Esophagus (tissue), 2 donors: ENCODE measurements at regions not wholly inside any gene's neighbourhood (a gene's known extent, or its start where the extent isn't known, plus 50 kb on each side); places are given as distances from the start of the nearest gene placed in this dataset.

ENCODE experiments used
- H3K27ac ChIP-seq, 2 donors: one replicate each; pipeline ENCODE4 v1.5.1; 2013; ENCODE audit warnings: low read depth in 2 of 2, mild to moderate bottlenecking in 2 of 2, inconsistent platforms in 1 of 2, low read length in 1 of 2, moderate library complexity in 1 of 2
- H3K27me3 ChIP-seq, 2 donors: one replicate each; pipeline ENCODE4 v1.6.1; 2013; ENCODE audit warnings: low read length in 2 of 2, control low read depth in 1 of 2, mild to moderate bottlenecking in 1 of 2; ENCODE audit not compliant: insufficient read depth in 2 of 2, control insufficient read depth in 1 of 2
- H3K36me3 ChIP-seq, 2 donors: one replicate each; pipeline ENCODE4 v1.6.1; 2013; ENCODE audit warnings: low read length in 1 of 2; ENCODE audit not compliant: control insufficient read depth in 2 of 2, insufficient read depth in 2 of 2
- H3K4me1 ChIP-seq, 2 donors: one replicate each; pipeline ENCODE4 v1.6.1; 2013; ENCODE audit warnings: low read length in 1 of 2; ENCODE audit not compliant: control insufficient read depth in 2 of 2, insufficient read depth in 2 of 2
- H3K4me3 ChIP-seq, 2 donors: one replicate each; pipeline ENCODE4 v1.5.1; 2013; ENCODE audit warnings: low read length in 2 of 2, mild to moderate bottlenecking in 2 of 2, low read depth in 1 of 2, moderate library complexity in 1 of 2
- H3K9me3 ChIP-seq, 2 donors: one replicate each; pipeline ENCODE4 v1.6.1; 2013; ENCODE audit warnings: mild to moderate bottlenecking in 2 of 2, low read depth in 1 of 2, low read length in 1 of 2, moderate library complexity in 1 of 2; ENCODE audit not compliant: control insufficient read depth in 2 of 2, insufficient read depth in 1 of 2
- whole genome bisulfite sequencing, 2 donors: extraction: QIAGEN DNeasy Blood & Tissue Kit; methylation state at CpG; one replicate each; pipeline ENCODE4 v1.1.7; 2013; 5-methylcytosine and 5-hydroxymethylcytosine counted together
- donor health status: healthy with polysubstance abuse.
- donor health status: Bipolar disorder and iron deficiency.

- H3K9me3 ChIP-seq = no peaks in the 10 kb centered on the region
- H3K36me3 ChIP-seq = no peaks in the 10 kb centered on the region
- H3K27me3 ChIP-seq = no peaks in the 10 kb centered on the region
- WGBS, 2 donors = 58 to 71% methylated on average over 3 of the region's 3 CpGs
- H3K4me1 ChIP-seq = no peaks in the 10 kb centered on the region
- no peak overlapping the region for H3K27ac ChIP-seq
- H3K4me3 ChIP-seq = no peak overlapping the region
Observed at GRCh38 chr2:41724465-41724864, 323.4 kb upstream of the PKDCC start.

DNA sequence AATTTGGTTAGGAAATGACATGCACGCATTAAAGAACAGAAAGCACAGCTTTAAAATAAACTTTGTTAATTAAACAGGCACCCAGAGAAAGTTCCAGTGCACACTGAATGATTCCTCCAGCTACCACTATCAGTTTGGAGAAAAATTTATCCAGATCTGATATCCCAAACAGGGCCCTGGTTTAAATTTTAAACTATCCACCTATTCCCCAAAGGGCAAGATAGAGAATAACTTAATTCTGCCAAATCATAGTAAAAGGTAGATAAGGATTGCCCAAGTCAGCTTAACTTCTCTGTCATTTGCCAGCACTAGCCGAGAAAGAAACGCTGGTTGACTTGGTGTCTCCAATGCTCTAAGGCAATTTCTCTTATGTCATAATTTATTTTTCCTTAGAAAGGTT lies 321.9 kb upstream of the PKDCC start:
- Histone ChIP-seq H3K4me3 (no peak overlapping the region), H3K4me1 (no peaks in the 10 kb centered on the region), H3K36me3 (no peaks in the 10 kb centered on the region), H3K27ac (no peak overlapping the region), H3K27me3 (no peaks in the 10 kb centered on the region), H3K9me3 (no peaks in the 10 kb centered on the region)
- 80 to 95% methylated on average over 3 of the region's 3 CpGs for WGBS, 2 donors

DNA sequence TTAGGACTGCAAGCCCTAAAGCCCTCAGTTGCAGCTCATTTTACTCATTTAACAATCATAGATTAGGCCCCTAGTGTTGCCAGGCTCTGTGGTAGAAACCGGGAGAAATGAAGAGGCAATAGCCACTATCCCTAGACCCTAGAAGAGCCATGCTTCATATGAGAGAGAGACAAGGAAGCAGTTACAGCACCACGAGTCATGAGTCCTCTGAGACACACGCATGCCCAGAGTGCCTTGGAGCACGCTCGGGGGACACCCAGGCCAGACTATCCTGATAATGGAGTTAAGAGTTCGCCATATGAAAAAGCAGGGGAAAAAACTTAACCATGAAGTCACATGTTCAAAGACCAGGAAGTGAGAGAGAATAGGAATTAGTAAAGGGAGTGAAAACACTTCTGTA lies 321.5 kb upstream of the PKDCC start:
- no peak overlapping the region for H3K4me3 ChIP-seq
- H3K9me3 ChIP-seq = no peaks in the 10 kb centered on the region
- no peak overlapping the region for H3K27ac ChIP-seq
- H3K4me1 ChIP-seq = no peaks in the 10 kb centered on the region
- 88 to 90% methylated on average over 6 of the region's 6 CpGs for WGBS, 2 donors
- H3K36me3 ChIP-seq = no peaks in the 10 kb centered on the region
- no peaks in the 10 kb centered on the region for H3K27me3 ChIP-seq

- Histone ChIP-seq H3K27me3 (no peaks in the 10 kb centered on the region), H3K4me1 (no peaks in the 10 kb centered on the region), H3K27ac (no peak overlapping the region), H3K36me3 (no peaks in the 10 kb centered on the region), H3K9me3 (no peaks in the 10 kb centered on the region), H3K4me3 (no peak overlapping the region)
- 88 to 91% methylated on average over 2 of the region's 2 CpGs for WGBS, 2 donors
Observed at GRCh38 chr2:41727152-41727551, 320.7 kb upstream of the PKDCC start.

- Histone ChIP-seq H3K4me3 (no peak overlapping the region), H3K9me3 (no peaks in the 10 kb centered on the region), H3K27ac (no peak overlapping the region), H3K4me1 (no peaks in the 10 kb centered on the region), H3K27me3 (no peaks in the 10 kb centered on the region), H3K36me3 (no peaks in the 10 kb centered on the region)
- WGBS, 2 donors = 27 to 98% methylated on average over 1 of the region's 1 CpG
Observed at GRCh38 chr2:41727711-41728110, 320.1 kb upstream of the PKDCC start.

- no peaks in the 10 kb centered on the region for H3K9me3 ChIP-seq
- no peaks in the 10 kb centered on the region for H3K36me3 ChIP-seq
- 41 to 54% methylated on average over 5 of the region's 5 CpGs for WGBS, 2 donors
- H3K4me1 ChIP-seq = no peaks in the 10 kb centered on the region
- H3K4me3 ChIP-seq = no peak overlapping the region
- H3K27me3 ChIP-seq = no peaks in the 10 kb centered on the region
- no peak overlapping the region for H3K27ac ChIP-seq
Observed at GRCh38 chr2:41728788-41729338, 319.0 kb upstream of the PKDCC start.

GRCh38 chr2:41729800-41730364 lies 317.9 kb upstream of the PKDCC start:
- no peaks in the 10 kb centered on the region for H3K4me1 ChIP-seq
- no peaks in the 10 kb centered on the region for H3K36me3 ChIP-seq
- H3K27me3 ChIP-seq = no peaks in the 10 kb centered on the region
- H3K4me3 ChIP-seq = no peak overlapping the region
- 73 to 79% methylated on average over 11 of the region's 11 CpGs for WGBS, 2 donors
- no peak overlapping the region for H3K27ac ChIP-seq
- H3K9me3 ChIP-seq = no peaks in the 10 kb centered on the region

DNA sequence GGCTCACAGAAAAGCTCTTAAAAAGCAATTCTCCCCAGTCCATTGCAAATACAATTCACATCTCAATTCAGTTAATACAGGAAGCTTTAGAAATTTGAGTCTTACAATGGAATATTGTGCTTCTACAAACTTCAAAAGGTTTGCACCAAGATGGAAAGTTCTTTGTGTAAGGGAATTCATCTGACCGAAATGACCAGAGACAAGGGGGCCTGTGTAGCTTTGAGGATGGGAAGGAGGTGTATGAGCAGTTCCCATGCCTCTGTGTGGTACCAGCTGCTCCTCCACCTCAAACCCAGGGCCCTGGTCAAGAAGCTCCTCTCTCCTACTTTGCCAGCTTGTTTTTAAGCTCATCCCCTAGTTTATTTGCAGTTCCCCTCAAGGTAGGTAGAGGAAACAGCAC lies 312.8 kb upstream of the PKDCC start:
- Histone ChIP-seq H3K27ac (no peak overlapping the region), H3K9me3 (no peaks in the 10 kb centered on the region), H3K4me3 (no peak overlapping the region), H3K27me3 (no peaks in the 10 kb centered on the region), H3K4me1 (no peaks in the 10 kb centered on the region), H3K36me3 (no peaks in the 10 kb centered on the region)
- whole genome bisulfite sequencing, 2 donors = 80 to 86% methylated on average over 1 of the region's 1 CpG

DNA sequence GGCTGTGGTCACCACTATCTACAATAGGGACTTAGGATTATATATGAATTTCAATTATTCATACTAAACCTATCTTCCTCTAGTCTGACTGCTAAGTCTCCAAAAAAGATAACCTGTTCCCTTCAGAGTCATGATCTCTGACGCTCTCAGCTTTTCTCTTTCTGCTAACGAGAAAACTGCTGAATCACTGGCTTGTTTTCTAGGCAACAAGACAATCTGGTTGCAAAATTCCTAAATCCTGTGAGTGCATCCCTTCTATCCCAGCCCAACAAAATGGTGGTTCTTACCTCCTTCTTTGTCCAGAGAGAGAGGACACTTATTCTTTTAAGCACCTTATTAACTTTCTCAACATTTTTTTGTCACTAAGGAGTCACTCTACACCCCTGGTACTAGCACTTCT lies 312.3 kb upstream of the PKDCC start:
- H3K27ac ChIP-seq = no peak overlapping the region
- H3K9me3 ChIP-seq = no peaks in the 10 kb centered on the region
- no peak overlapping the region for H3K4me3 ChIP-seq
- no peaks in the 10 kb centered on the region for H3K4me1 ChIP-seq
- no peaks in the 10 kb centered on the region for H3K36me3 ChIP-seq
- WGBS, 2 donors = 55 to 69% methylated on average over 2 of the region's 2 CpGs
- H3K27me3 ChIP-seq = no peaks in the 10 kb centered on the region

GRCh38 chr2:41736105-41736567 lies 311.7 kb upstream of the PKDCC start:
- no peaks in the 10 kb centered on the region for H3K36me3 ChIP-seq
- no peaks in the 10 kb centered on the region for H3K4me1 ChIP-seq
- 72% methylated on average over 5 of the region's 5 CpGs for WGBS, 2 donors
- no peak overlapping the region for H3K4me3 ChIP-seq
- H3K9me3 ChIP-seq = no peaks in the 10 kb centered on the region
- no peaks in the 10 kb centered on the region for H3K27me3 ChIP-seq
- H3K27ac ChIP-seq = no peak overlapping the region
